ENCODE measurements at regions not wholly inside any gene's neighbourhood (a gene's known extent, or its start where the extent isn't known, plus 50 kb on each side); places are given as distances from the start of the nearest gene placed in this dataset.

- no peak for TF ChIP-seq CTCF (IDR thresholded peaks at IDR 0.05; ENCODE audit: borderline replicate concordance, extremely low read depth, low read length, poor library complexity, severe bottlenecking)
- TF ChIP-seq EZH2 (IDR thresholded peaks at IDR 0.05; ENCODE audit: borderline replicate concordance, low read depth, low read length, severe bottlenecking), result no peak
Observed at GRCh38 chr14:87879389-87879788, 113.6 kb downstream of the GALC start.
